ENCODE measurements at regions not wholly inside any gene's neighbourhood (a gene's known extent, or its start where the extent isn't known, plus 50 kb on each side); places are given as distances from the start of the nearest gene placed in this dataset.

DNA sequence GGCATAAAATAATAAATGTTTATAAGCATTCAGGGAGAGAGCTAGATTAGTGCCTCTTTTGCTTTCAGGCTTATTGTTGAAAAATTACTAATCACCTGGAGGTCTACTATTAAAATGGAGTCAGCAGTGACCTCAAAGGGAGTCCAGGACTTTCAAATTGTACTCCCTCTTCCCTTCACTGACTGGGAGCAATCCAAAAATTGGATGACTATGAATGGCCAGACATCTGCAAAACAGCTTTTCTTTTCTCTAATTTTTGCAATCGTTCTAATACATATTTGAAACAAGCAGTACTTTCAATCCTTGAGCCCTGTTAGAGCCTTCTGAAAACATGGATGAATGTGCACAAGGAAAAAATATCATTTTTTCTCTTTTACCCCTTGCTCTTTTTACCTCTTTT lies 461.8 kb downstream of the TMEM232 start:
- no peak for DNase-seq (ENCODE audit: extremely low spot score)
- POLR2A ChIA-PET: no interaction called here
- TF ChIP-seq SP1 (IDR thresholded peaks at IDR 0.05) (no peak), HDGF (IDR thresholded peaks at IDR 0.05; ENCODE audit: borderline replicate concordance) (no peak), L3MBTL2 (conservative IDR thresholded peaks at IDR 0.05) (no peak), FOXA1 (IDR thresholded peaks at IDR 0.05) (no peak), LEF1 (IDR thresholded peaks at IDR 0.05; ENCODE audit: borderline replicate concordance) (no peak), ELF4 (IDR thresholded peaks at IDR 0.05) (no peak), ARNT (IDR thresholded peaks at IDR 0.05) (no peak), ZNF384 (IDR thresholded peaks at IDR 0.05) (no peak), SUZ12 (IDR thresholded peaks at IDR 0.05) (no peak), CTBP1 (IDR thresholded peaks at IDR 0.05; ENCODE audit: borderline replicate concordance) (no peak), FOXM1 (IDR thresholded peaks at IDR 0.05; ENCODE audit: borderline replicate concordance) (no peak), TARDBP (IDR thresholded peaks at IDR 0.05) (no peak), NFRKB (IDR thresholded peaks at IDR 0.05) (no peak)
- TF ChIP-seq, protein P1, sequence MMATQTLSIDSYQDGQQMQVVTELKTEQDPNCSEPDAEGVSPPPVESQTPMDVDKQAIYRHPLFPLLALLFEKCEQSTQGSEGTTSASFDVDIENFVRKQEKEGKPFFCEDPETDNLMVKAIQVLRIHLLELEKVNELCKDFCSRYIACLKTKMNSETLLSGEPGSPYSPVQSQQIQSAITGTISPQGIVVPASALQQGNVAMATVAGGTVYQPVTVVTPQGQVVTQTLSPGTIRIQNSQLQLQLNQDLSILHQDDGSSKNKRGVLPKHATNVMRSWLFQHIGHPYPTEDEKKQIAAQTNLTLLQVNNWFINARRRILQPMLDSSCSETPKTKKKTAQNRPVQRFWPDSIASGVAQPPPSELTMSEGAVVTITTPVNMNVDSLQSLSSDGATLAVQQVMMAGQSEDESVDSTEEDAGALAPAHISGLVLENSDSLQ (IDR thresholded peaks at IDR 0.05): no peak
- CTCF ChIA-PET: no interaction called here

DNA sequence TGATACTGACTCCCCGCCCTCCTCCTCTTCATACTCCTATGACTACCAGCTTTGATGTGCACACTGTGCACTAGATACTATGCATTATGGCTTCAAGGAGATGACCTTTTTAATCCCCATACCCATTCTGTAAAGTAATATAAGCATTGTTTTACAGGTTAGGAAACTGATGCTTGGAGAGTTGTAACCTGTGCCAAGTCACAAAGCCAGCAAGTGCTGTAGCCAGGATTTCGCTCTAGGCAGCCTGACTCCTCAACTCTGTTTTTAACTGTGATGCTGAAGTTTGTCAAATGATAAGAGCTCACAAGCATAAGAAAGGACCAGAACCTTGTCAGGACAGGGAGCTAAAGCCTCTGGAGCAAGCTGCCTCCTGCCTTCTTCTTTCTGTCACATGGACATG lies 461.3 kb downstream of the TMEM232 start:
- POLR2A ChIA-PET: no interaction called here
- CTCF ChIA-PET: no interaction called here
- no peak for DNase-seq (ENCODE audit: extremely low spot score)
- TF ChIP-seq FOXA1 (IDR thresholded peaks at IDR 0.05) (no peak), FOXK2 (IDR thresholded peaks at IDR 0.05) (no peak), ELF4 (IDR thresholded peaks at IDR 0.05) (no peak), ARNT (IDR thresholded peaks at IDR 0.05) (no peak), LEF1 (IDR thresholded peaks at IDR 0.05; ENCODE audit: borderline replicate concordance) (no peak), BHLHE40 (IDR thresholded peaks at IDR 0.05; ENCODE audit: borderline replicate concordance) (no peak), HDGF (IDR thresholded peaks at IDR 0.05; ENCODE audit: borderline replicate concordance) (no peak), L3MBTL2 (conservative IDR thresholded peaks at IDR 0.05) (no peak), TARDBP (IDR thresholded peaks at IDR 0.05) (no peak), ZNF384 (IDR thresholded peaks at IDR 0.05) (no peak), CTBP1 (IDR thresholded peaks at IDR 0.05; ENCODE audit: borderline replicate concordance) (no peak), SP1 (IDR thresholded peaks at IDR 0.05) (no peak), SUZ12 (IDR thresholded peaks at IDR 0.05) (no peak)
- TF ChIP-seq, protein P1 (IDR thresholded peaks at IDR 0.05): no peak

DNA sequence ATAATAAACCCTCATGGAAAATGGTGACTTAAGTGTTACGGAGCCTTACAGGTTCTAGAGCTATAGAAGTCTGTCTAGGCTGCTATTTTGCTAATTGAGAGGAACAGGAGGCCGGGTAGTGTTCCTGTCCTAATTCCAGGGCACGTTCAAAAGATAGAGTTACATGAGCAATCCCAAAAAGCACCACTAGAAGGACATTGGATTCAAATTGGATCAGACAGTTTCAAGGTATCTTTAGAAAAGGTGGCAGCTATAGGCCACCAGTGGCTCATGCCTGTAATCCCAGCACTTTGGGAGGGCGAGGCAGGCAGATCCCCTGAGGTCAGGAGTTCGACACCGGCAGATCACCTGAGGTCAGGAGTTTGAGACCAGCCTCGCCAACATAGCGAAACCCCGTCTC lies 458.8 kb downstream of the TMEM232 start:
- ChIA-PET CTCF (no interaction called here), POLR2A (no interaction called here)
- TF ChIP-seq FOXK2 (IDR thresholded peaks at IDR 0.05) (no peak), LEF1 (IDR thresholded peaks at IDR 0.05; ENCODE audit: borderline replicate concordance) (no peak), ARNT (IDR thresholded peaks at IDR 0.05) (no peak), SP1 (IDR thresholded peaks at IDR 0.05) (no peak), BHLHE40 (IDR thresholded peaks at IDR 0.05; ENCODE audit: borderline replicate concordance) (no peak), TARDBP (IDR thresholded peaks at IDR 0.05) (no peak), ZNF384 (IDR thresholded peaks at IDR 0.05) (no peak), NFRKB (IDR thresholded peaks at IDR 0.05) (no peak), CTBP1 (IDR thresholded peaks at IDR 0.05; ENCODE audit: borderline replicate concordance) (no peak), ELF4 (IDR thresholded peaks at IDR 0.05) (no peak), SUZ12 (IDR thresholded peaks at IDR 0.05) (no peak), L3MBTL2 (conservative IDR thresholded peaks at IDR 0.05) (no peak), FOXA1 (IDR thresholded peaks at IDR 0.05) (no peak)
- TF ChIP-seq, protein P1 (IDR thresholded peaks at IDR 0.05): no peak

DNA sequence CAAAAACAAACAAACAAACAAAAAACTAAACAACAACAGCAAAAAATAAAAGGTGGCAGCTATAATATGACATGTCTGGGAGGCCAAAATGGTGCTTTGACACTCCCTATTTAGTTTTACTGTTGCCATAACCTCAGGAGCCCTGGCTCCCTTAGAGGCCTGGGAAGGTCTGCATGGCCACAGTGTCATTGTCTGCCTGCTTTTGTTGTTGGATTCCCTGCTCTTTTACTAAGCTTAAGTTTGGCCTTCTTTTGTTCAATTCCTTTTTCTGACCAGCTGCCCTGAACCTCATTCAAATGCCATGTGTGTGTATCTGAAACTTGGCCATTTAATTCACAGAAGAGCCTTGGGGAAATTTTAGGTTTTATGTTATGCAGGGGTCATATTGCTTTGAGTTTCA lies 458.2 kb downstream of the TMEM232 start:
- ChIA-PET CTCF (no interaction called here), POLR2A (no interaction called here)
- TF ChIP-seq FOXK2 (IDR thresholded peaks at IDR 0.05) (no peak), CTBP1 (IDR thresholded peaks at IDR 0.05; ENCODE audit: borderline replicate concordance) (no peak), FOXM1 (IDR thresholded peaks at IDR 0.05; ENCODE audit: borderline replicate concordance) (no peak), L3MBTL2 (conservative IDR thresholded peaks at IDR 0.05) (no peak), HDGF (IDR thresholded peaks at IDR 0.05; ENCODE audit: borderline replicate concordance) (no peak), BHLHE40 (IDR thresholded peaks at IDR 0.05; ENCODE audit: borderline replicate concordance) (no peak), FOXA1 (IDR thresholded peaks at IDR 0.05) (no peak), ARNT (IDR thresholded peaks at IDR 0.05) (no peak)
- no peak for DNase-seq (ENCODE audit: extremely low spot score)

More for the DNA sequence above, 458.8 kb downstream of the TMEM232 start:
- DNase-seq (ENCODE audit: extremely low spot score): no peak

DNA sequence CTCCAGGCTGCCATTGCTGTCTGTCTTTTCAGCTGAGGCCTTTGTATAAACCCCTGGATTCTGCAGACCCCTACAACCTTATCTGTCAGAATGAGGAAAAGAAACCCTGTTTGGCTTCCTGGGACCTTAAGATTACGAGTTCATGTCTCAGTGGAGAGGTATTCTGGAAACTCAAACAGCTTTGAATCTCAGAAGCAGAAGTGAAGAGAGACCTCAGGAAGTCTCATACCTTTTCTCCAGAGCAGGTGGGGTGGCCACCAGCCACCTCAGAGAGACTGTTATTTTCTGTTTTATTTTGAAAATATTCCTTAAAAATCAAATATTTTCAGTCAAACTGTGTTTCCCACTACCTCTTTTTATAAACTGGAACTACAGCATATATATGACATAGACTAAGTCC lies 457.5 kb downstream of the TMEM232 start:
- ChIA-PET POLR2A (no interaction called here), CTCF (no interaction called here)
- DNase-seq (ENCODE audit: extremely low spot score): no peak
- no peak for TF ChIP-seq FOXA1 (IDR thresholded peaks at IDR 0.05)
- no peak for TF ChIP-seq LEF1 (IDR thresholded peaks at IDR 0.05; ENCODE audit: borderline replicate concordance)
- no peak for TF ChIP-seq HDGF (IDR thresholded peaks at IDR 0.05; ENCODE audit: borderline replicate concordance)
- TF ChIP-seq ARNT (IDR thresholded peaks at IDR 0.05): no peak
- TF ChIP-seq, protein P1 (IDR thresholded peaks at IDR 0.05): no peak
- no peak for TF ChIP-seq SUZ12 (IDR thresholded peaks at IDR 0.05)
- TF ChIP-seq FOXM1 (IDR thresholded peaks at IDR 0.05; ENCODE audit: borderline replicate concordance): no peak
- no peak for TF ChIP-seq ZNF384 (IDR thresholded peaks at IDR 0.05)
- TF ChIP-seq TARDBP (IDR thresholded peaks at IDR 0.05): no peak
- no peak for TF ChIP-seq ELF4 (IDR thresholded peaks at IDR 0.05)
- no peak for TF ChIP-seq FOXK2 (IDR thresholded peaks at IDR 0.05)
- TF ChIP-seq L3MBTL2 (conservative IDR thresholded peaks at IDR 0.05): no peak
- TF ChIP-seq CTBP1 (IDR thresholded peaks at IDR 0.05; ENCODE audit: borderline replicate concordance): no peak
- TF ChIP-seq SP1 (IDR thresholded peaks at IDR 0.05): no peak

Measured in HEK293T (cell line).